B cell (primary cell): ENCODE measurements at regions not wholly inside any gene's neighbourhood (a gene's known extent, or its start where the extent isn't known, plus 50 kb on each side); places are given as distances from the start of the nearest gene placed in this dataset.

ENCODE experiments used
- EZH2 ChIP-seq: IDR thresholded peaks from 2 replicates; pipeline ENCODE4 v1.6.1; 2012; ENCODE audit warnings: borderline replicate concordance, low read depth, mild to moderate bottlenecking, moderate library complexity, low read length; ENCODE audit not compliant: insufficient read depth, poor library complexity, severe bottlenecking
- TF ChIP-seq, protein P1 (sequence below): fragments of 200-600 bp; IDR thresholded peaks from one replicate; pipeline ENCODE4 v1.8.0; 2022; ENCODE audit warnings: antibody characterized with exemption, mild to moderate bottlenecking

DNA sequence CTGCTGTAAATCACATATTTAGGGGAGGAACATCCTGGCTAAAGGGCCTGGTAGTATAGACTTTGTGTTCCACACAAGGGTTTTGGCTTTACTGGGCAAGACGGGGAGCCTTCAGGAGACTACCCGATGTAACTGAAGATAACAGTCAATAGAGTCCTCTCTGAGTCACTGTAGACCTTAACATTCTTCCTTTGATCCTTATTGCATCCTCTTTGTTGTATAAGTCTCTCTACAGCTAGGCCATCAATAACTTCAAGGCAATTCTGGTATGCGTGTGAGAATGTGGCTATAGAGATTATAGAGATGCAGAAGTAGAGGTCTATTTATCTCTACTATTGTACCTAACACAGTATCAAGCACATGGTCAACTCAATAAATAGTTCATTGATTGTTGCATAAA lies 67.3 kb upstream of the STK32A start:
- TF ChIP-seq, protein P1, sequence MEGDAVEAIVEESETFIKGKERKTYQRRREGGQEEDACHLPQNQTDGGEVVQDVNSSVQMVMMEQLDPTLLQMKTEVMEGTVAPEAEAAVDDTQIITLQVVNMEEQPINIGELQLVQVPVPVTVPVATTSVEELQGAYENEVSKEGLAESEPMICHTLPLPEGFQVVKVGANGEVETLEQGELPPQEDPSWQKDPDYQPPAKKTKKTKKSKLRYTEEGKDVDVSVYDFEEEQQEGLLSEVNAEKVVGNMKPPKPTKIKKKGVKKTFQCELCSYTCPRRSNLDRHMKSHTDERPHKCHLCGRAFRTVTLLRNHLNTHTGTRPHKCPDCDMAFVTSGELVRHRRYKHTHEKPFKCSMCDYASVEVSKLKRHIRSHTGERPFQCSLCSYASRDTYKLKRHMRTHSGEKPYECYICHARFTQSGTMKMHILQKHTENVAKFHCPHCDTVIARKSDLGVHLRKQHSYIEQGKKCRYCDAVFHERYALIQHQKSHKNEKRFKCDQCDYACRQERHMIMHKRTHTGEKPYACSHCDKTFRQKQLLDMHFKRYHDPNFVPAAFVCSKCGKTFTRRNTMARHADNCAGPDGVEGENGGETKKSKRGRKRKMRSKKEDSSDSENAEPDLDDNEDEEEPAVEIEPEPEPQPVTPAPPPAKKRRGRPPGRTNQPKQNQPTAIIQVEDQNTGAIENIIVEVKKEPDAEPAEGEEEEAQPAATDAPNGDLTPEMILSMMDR = no peak
- no peak for TF ChIP-seq EZH2
